ENCODE measurements at regions not wholly inside any gene's neighbourhood (a gene's known extent, or its start where the extent isn't known, plus 50 kb on each side); places are given as distances from the start of the nearest gene placed in this dataset.

DNA sequence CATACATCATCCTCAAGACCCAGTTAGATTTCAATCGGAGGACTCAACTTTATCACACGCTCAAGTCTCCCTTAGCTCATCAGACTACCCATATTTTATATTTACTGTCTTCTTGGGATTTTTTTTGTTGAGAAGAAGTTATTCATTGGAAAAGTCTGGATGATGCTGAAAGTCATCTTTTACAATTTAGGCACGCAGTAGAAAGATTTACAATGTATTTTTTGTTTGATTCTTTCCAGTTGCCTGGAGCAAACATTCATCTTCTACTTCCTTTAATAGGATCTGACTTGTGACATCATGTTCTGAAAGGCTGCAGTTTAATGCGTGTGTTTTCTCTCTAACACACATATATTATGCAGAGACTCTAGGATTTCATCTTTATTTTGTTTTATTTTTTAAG lies 235.7 kb downstream of the DOK5 start:
- TF ChIP-seq, protein P1, sequence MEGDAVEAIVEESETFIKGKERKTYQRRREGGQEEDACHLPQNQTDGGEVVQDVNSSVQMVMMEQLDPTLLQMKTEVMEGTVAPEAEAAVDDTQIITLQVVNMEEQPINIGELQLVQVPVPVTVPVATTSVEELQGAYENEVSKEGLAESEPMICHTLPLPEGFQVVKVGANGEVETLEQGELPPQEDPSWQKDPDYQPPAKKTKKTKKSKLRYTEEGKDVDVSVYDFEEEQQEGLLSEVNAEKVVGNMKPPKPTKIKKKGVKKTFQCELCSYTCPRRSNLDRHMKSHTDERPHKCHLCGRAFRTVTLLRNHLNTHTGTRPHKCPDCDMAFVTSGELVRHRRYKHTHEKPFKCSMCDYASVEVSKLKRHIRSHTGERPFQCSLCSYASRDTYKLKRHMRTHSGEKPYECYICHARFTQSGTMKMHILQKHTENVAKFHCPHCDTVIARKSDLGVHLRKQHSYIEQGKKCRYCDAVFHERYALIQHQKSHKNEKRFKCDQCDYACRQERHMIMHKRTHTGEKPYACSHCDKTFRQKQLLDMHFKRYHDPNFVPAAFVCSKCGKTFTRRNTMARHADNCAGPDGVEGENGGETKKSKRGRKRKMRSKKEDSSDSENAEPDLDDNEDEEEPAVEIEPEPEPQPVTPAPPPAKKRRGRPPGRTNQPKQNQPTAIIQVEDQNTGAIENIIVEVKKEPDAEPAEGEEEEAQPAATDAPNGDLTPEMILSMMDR (IDR thresholded peaks at IDR 0.05) = no peak
- TF ChIP-seq EP300 (IDR thresholded peaks at IDR 0.05) (no peak), POLR2A (IDR thresholded peaks at IDR 0.05) (no peak)
